GM19467 (cell line): ENCODE measurements at regions not wholly inside any gene's neighbourhood (a gene's known extent, or its start where the extent isn't known, plus 50 kb on each side); places are given as distances from the start of the nearest gene placed in this dataset.

Source experiments
- ATAC-seq: cut with Tn5 transposase; IDR thresholded peaks from one replicate; pipeline ENCODE4 v1.9.1; 2021; ENCODE audit warnings: mild to moderate bottlenecking, moderate library complexity; ENCODE audit not compliant: unreplicated experiment

GRCh38 chr2:150141226-150142001 is 346.1 kb downstream of the RND3 start:
- no peak for ATAC-seq

GRCh38 chr2:150140777-150141176 is 346.7 kb downstream of the RND3 start:
- no peak for ATAC-seq

DNA sequence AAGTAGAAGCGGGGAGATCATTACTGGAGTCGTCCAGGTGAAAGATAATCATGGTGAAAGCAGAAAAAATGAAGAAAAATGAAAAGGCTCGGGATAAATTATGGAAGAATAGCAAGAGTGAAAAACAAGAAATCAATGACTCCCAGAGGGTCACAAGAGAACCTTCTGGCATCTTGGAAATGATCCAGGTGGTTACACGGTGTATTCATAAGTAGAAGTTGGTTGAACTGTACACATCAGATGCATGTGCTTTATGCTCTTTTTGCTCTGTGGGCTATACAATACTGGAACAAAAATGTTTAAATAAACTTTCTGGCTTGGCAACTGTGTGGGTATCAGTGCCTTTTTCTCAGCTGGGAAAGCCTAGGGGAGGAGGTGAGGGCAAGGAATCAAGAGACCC is 348.9 kb downstream of the RND3 start:
- ATAC-seq: no peak

GRCh38 chr2:150137338-150138069 is 350.0 kb downstream of the RND3 start:
- no peak for ATAC-seq

GRCh38 chr2:150136893-150137292 is 350.6 kb downstream of the RND3 start:
- ATAC-seq: no peak

GRCh38 chr2:150136401-150136800 is 351.1 kb downstream of the RND3 start:
- no peak for ATAC-seq

GRCh38 chr2:150135223-150135883 is 352.1 kb downstream of the RND3 start:
- no peak for ATAC-seq

GRCh38 chr2:150134223-150134857 is 353.1 kb downstream of the RND3 start:
- ATAC-seq: no peak

DNA sequence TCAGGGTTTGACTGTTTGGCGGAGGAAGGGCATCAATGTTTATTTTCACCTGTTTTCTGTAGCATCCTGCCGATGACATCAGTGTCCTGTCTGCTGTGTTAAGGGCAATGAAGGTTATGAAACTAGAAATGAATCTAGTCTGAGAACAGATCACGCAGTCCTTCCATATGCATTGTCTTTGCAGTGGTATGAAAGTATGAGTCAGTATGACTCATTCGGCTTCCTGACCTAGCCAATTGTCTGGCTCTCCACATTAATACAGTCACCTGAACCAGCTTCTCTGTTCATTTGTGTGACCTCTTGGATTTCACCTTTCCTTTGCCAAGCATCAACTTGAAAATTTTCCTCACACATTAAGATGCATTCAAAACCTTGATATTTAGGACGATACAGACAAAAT is 353.8 kb downstream of the RND3 start:
- ATAC-seq: peak; percentile 74

DNA sequence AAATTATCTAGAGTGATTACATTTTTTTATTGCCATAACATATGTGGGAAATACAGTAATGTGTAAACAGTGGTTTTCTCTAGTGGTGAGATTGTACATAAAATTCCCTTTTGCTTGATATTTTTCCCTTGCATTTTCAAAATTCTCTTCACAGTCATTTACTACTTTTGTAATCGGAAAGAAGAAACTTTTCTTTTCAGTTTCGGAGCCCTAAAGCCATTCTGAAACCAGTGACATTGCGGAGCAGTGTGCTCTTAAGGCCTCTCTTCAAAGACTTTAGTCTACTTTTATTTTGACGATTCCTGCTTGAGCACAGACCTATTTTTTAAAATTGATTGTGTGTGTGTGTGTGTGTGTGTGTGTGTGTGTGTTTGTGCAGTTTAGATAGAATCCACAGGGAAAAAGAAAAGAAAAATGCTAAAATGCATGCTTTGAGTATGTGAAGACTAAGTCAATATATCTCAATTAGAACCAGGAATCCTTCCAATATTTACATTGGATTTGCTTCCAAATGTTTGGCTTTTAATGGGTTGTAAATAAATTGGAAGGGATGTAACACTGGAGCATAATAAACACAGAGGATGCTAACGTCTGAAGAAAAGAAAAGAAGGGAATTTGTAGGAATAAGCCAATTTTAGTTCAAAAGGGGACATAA is 357.4 kb downstream of the RND3 start:
- no peak for ATAC-seq

DNA sequence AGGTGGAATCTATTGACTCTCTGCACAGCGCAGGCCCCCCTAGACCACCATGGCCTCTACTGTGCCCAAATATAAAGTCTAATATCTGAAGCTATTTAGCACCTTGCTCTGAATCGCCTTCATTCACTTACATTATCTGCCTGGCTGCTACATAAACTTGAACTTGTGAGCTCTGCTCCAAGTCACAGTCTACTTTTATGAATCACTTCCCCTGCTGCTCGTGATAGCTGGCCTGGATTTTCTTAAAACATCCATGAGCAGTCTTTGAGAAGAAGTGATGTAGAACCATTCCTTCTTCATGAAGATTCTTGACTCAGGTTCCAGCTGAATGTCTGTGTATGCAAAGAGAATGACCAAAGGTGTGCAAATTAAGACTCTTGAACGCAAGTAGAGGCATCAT is 359.5 kb downstream of the RND3 start:
- ATAC-seq: no peak

- ATAC-seq: no peak
These were observed 360.0 kb downstream of the RND3 start for GRCh38 chr2:150127346-150127990.

GRCh38 chr2:150126839-150127238 is 360.6 kb downstream of the RND3 start:
- no peak for ATAC-seq

- no peak for ATAC-seq
These were observed 361.2 kb downstream of the RND3 start for GRCh38 chr2:150126143-150126740.

GRCh38 chr2:150125708-150126107 is 361.8 kb downstream of the RND3 start:
- ATAC-seq: no peak

DNA sequence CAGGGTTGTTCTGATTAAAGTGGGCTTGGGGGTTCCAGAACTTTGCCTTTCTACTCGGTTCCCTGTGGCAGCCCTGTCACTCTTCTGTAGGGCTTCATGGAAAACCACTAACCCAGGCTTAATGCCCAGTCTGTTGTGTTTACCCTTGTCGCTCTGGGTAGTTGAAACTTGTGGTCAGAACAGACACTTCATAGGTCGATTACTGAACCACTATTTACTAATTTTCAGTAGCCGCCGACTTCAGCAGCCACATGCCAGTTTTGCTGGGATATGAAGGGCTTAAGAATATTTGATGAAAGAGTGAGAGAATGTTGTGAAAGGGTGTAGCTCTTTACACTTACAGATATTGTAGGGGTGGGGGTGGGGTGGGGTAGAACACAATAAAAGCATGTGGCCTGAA is 362.3 kb downstream of the RND3 start:
- ATAC-seq: no peak

DNA sequence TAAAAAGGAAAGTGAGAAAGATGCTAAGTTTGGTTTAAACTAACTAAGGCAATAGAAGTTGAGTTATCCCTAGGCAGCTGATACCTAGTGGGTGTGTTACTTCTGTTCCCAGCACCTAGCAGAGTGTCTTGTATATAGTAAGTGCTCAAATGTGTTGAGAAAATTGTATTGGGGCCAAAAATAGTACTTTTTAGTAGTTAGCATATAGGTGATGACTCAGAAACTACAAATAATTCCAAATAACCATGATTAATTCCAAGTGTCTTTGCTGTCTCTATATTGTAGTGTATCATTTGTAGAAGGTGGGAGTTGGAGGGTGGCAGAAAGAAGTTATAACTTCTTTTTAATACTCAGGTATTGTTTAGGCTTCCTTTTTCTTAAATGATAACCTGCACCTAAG is 362.7 kb downstream of the RND3 start:
- no peak for ATAC-seq

DNA sequence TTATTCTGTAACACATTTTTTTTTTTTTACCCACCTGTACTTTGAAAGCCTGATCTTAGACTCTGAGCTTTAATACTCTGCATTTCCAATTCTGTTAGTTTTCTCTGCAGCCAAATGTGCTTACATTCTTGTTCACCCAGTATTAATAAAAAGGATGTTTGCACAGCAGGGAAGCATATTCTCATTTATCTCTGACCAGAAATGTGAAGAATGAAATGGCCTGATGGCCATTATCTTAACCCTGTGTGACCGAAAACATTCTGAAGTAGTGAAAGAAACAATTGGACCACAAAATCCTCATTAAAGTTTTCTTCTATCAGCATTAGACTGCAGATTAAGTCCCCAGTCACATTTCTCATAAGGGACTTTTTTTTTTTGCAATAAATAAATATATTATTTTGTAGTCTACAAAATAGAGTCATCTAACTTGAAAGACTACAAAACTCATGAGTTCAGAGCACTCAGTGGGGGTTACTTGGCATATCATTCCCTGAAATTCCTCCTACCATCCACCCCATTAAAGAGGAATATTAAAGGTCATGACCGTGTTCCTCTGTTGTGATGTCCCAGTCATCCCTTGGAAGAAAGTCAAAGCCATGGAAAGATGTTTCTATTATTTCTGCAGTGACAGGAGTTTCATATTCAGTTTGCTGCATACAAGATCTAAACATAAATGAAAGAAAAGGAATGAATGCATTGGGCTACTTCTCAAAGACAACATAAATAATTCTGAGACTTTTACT is 364.4 kb downstream of the RND3 start:
- ATAC-seq: no peak

GRCh38 chr2:150122156-150122555 is 365.3 kb downstream of the RND3 start:
- ATAC-seq: no peak
